HepG2 (cell line): ENCODE measurements at regions not wholly inside any gene's neighbourhood (a gene's known extent, or its start where the extent isn't known, plus 50 kb on each side); places are given as distances from the start of the nearest gene placed in this dataset.

Experiments used
- ATAC-seq: fragments of 200-7000 bp; cut with Tn5 transposase; 3 replicates; pipeline ENCODE4 v1.9.1; 2020; ENCODE audit warnings: mild to moderate bottlenecking, moderate library complexity
- BruUV-seq: library from RNA; stranded (reverse); fragments of 400-500 nt; replicated peaks from 2 replicates; lab custom pipeline; 2021; lab: Mats Ljungman, UMichigan
- CTCF ChIA-PET: fragments of 300-600 bp; formaldehyde crosslinking; extraction: SDS; loops from one replicate; lab custom pipeline; 2021; ENCODE audit warnings: low total read pairs, inconsistent platforms, low intra/inter-chr PET ratio; lab: Yijun Ruan, JAX
- POLR2A ChIA-PET: fragments of 350-600 bp; sonication (Branson Sonifier 250); formaldehyde crosslinking; loops from one replicate; lab custom pipeline; 2020; ENCODE audit warnings: antibody characterized with exemption, inconsistent platforms; lab: Yijun Ruan, JAX
- DNase-seq: peaks from one replicate; pipeline ENCODE4 v3.0.0-alpha.2; 2015; ENCODE audit warnings: low spot score
- FAIRE-seq: peaks from 3 replicates; lab custom pipeline; 2011; peaks lifted over from hg19 to GRCh38; lab: Jason Lieb, UNC
- H2AFZ ChIP-seq: one replicate; pipeline ENCODE4 v1.6.1; 2011; ENCODE audit warnings: low read length, inconsistent platforms
- H3K27ac ChIP-seq: fragments of 300-600 bp; 3 replicates; pipeline ENCODE4 v1.8.0; 2011; ENCODE audit warnings: mixed run types, mild to moderate bottlenecking, mixed read lengths, low read length, inconsistent platforms; ENCODE audit not compliant: insufficient read depth; ENCODE audit errors: extremely low read length
- H3K27me3 ChIP-seq, 2 experiments: fragments of 200-600 bp in 1 of 2; 2 replicates in 1 of 2; 3 replicates in 1 of 2; pipeline versions ENCODE4 v1.6.0 to v1.8.0; 2011; ENCODE audit warnings: low read length in 2 of 2, mild to moderate bottlenecking in 2 of 2, moderate library complexity in 2 of 2, inconsistent platforms in 1 of 2; ENCODE audit not compliant: insufficient read depth in 2 of 2, control insufficient read depth in 1 of 2
- H3K36me3 ChIP-seq, 2 experiments: fragments of 200-600 bp in 1 of 2; replicated peaks in 1 of 2; 2 replicates in 1 of 2; 3 replicates in 1 of 2; pipeline versions ENCODE4 v1.5.1 to v1.8.0; 2011; ENCODE audit warnings: low read length in 2 of 2, inconsistent platforms in 1 of 2; ENCODE audit not compliant: insufficient read depth in 2 of 2, control insufficient read depth in 1 of 2
- H3K4me1 ChIP-seq: 2 replicates; pipeline ENCODE4 v1.5.1; 2012; ENCODE audit warnings: low read length, inconsistent platforms; ENCODE audit not compliant: insufficient read depth
- H3K4me2 ChIP-seq: 2 replicates; pipeline ENCODE4 v1.6.0; 2011; ENCODE audit warnings: low read depth, low read length, inconsistent platforms
- H3K4me3 ChIP-seq, 3 experiments: fragments of 200-600 bp in 1 of 3; sonication (generic), shearing (Covaris generic) in 1 of 3; replicated peaks in 1 of 3; 2 replicates each; pipeline ENCODE4 v1.5.1; 2011 to 2016; ENCODE audit warnings: low read length in 3 of 3, inconsistent platforms in 2 of 3, low read depth in 2 of 3, mild to moderate bottlenecking in 2 of 3, control low read depth in 1 of 3, mixed read lengths in 1 of 3; ENCODE audit not compliant: insufficient read depth in 1 of 3
- H3K79me2 ChIP-seq: one replicate; pipeline ENCODE4 v1.6.1; 2011; ENCODE audit warnings: low read length, inconsistent platforms; ENCODE audit not compliant: insufficient read depth
- H3K9ac ChIP-seq: 2 replicates; pipeline ENCODE4 v1.6.0; 2011; ENCODE audit warnings: mild to moderate bottlenecking, low read depth, low read length, inconsistent platforms; ENCODE audit not compliant: insufficient read depth
- H3K9me3 ChIP-seq: 2 replicates; pipeline ENCODE4 v1.5.1; 2012; ENCODE audit warnings: mild to moderate bottlenecking, low read length
- H4K20me1 ChIP-seq: 2 replicates; pipeline ENCODE4 v1.6.0; 2011; ENCODE audit warnings: inconsistent platforms, mild to moderate bottlenecking, low read length, moderate library complexity; ENCODE audit not compliant: insufficient read depth
- ATAD3A ChIP-seq: sonication (generic); formaldehyde crosslinking; IDR thresholded peaks from 2 replicates; pipeline ENCODE4 v1.4.0; 2020; ENCODE audit warnings: missing genetic modification reagents
- KAT7 ChIP-seq: IDR thresholded peaks from 2 replicates; pipeline ENCODE4 v1.6.1; 2018; ENCODE audit warnings: borderline replicate concordance, missing compliant biosample characterization
- MAFF ChIP-seq: IDR thresholded peaks from 2 replicates; pipeline ENCODE4 v1.6.1; 2011; ENCODE audit warnings: low read depth, low read length, improper control_type of control experiment
- NR2F6 ChIP-seq, 2 experiments: IDR thresholded peaks; 2 replicates each; pipeline ENCODE4 v1.6.1; 2016; ENCODE audit warnings: antibody characterized with exemption in 1 of 2, mild to moderate bottlenecking in 1 of 2
- U2AF2 ChIP-seq: fragments of 200-400 bp; formaldehyde crosslinking; IDR thresholded peaks from 2 replicates; pipeline ENCODE4 v1.6.1; 2017; ENCODE audit warnings: low read depth, mild to moderate bottlenecking, low read length
- ZBTB20 ChIP-seq: sonication (generic); formaldehyde crosslinking; IDR thresholded peaks from 2 replicates; pipeline ENCODE4 v1.8.1; 2023; ENCODE audit warnings: missing genetic modification reagents, low read depth, mild to moderate bottlenecking, borderline replicate concordance
- ZFAT ChIP-seq: sonication (generic); formaldehyde crosslinking; conservative IDR thresholded peaks from 2 replicates; pipeline ENCODE4 v1.8.1; 2023; ENCODE audit warnings: missing genetic modification reagents, inconsistent platforms
- WGBS: methylation state at CpG from one replicate; pipeline ENCODE4 v1.1.6; 2017; ENCODE audit warnings: low lambda C conversion rate; 5-methylcytosine and 5-hydroxymethylcytosine counted together
- in situ Hi-C: cut with HindIII; loops from 2 replicates; pipeline ENCODE4 v1.10.0; 2017; ENCODE audit warnings: low pct_unique_long_range_greater_than_20kb; ENCODE audit not compliant: extremely low pct_ligation_motif_present
- intact Hi-C: fragments of 100-400 bp; cut with micrococcal nuclease; formaldehyde crosslinking; loops from one replicate; pipeline ENCODE4 v1.10.0; 2022; ENCODE audit not compliant: unreplicated experiment
- TF ChIP-seq, protein P1 (sequence below): sonication (generic); formaldehyde crosslinking; IDR thresholded peaks from 2 replicates; pipeline ENCODE4 v1.4.0; 2020; ENCODE audit warnings: mild to moderate bottlenecking, missing genetic modification reagents
- TF ChIP-seq, protein P2 (sequence below): sonication (generic); formaldehyde crosslinking; IDR thresholded peaks from 2 replicates; pipeline ENCODE4 v1.4.0; 2020; ENCODE audit warnings: mild to moderate bottlenecking, missing genetic modification reagents

DNA sequence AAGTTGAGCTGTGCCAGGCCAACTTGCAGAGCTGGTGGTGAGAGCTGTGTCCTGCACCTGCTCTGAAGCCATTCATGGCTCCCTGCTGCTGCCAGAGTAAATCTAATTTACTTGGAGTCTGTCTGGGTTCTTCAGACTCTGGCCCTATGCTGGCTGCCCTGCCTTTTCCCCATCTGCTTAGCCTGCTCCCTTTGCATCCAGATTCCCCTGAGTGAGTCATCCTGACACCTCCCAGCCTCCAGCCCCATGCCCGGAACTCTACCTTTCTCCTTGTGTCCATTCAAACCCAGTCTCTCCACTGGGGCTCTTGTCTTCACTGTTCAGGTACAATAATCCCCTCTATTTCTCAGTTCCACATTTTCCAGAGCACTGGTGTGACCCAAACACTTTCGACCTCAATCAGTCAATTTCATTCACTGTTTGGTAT is 434.4 kb upstream of the ZMIZ1 start (continued):
- TF ChIP-seq, protein P1, sequence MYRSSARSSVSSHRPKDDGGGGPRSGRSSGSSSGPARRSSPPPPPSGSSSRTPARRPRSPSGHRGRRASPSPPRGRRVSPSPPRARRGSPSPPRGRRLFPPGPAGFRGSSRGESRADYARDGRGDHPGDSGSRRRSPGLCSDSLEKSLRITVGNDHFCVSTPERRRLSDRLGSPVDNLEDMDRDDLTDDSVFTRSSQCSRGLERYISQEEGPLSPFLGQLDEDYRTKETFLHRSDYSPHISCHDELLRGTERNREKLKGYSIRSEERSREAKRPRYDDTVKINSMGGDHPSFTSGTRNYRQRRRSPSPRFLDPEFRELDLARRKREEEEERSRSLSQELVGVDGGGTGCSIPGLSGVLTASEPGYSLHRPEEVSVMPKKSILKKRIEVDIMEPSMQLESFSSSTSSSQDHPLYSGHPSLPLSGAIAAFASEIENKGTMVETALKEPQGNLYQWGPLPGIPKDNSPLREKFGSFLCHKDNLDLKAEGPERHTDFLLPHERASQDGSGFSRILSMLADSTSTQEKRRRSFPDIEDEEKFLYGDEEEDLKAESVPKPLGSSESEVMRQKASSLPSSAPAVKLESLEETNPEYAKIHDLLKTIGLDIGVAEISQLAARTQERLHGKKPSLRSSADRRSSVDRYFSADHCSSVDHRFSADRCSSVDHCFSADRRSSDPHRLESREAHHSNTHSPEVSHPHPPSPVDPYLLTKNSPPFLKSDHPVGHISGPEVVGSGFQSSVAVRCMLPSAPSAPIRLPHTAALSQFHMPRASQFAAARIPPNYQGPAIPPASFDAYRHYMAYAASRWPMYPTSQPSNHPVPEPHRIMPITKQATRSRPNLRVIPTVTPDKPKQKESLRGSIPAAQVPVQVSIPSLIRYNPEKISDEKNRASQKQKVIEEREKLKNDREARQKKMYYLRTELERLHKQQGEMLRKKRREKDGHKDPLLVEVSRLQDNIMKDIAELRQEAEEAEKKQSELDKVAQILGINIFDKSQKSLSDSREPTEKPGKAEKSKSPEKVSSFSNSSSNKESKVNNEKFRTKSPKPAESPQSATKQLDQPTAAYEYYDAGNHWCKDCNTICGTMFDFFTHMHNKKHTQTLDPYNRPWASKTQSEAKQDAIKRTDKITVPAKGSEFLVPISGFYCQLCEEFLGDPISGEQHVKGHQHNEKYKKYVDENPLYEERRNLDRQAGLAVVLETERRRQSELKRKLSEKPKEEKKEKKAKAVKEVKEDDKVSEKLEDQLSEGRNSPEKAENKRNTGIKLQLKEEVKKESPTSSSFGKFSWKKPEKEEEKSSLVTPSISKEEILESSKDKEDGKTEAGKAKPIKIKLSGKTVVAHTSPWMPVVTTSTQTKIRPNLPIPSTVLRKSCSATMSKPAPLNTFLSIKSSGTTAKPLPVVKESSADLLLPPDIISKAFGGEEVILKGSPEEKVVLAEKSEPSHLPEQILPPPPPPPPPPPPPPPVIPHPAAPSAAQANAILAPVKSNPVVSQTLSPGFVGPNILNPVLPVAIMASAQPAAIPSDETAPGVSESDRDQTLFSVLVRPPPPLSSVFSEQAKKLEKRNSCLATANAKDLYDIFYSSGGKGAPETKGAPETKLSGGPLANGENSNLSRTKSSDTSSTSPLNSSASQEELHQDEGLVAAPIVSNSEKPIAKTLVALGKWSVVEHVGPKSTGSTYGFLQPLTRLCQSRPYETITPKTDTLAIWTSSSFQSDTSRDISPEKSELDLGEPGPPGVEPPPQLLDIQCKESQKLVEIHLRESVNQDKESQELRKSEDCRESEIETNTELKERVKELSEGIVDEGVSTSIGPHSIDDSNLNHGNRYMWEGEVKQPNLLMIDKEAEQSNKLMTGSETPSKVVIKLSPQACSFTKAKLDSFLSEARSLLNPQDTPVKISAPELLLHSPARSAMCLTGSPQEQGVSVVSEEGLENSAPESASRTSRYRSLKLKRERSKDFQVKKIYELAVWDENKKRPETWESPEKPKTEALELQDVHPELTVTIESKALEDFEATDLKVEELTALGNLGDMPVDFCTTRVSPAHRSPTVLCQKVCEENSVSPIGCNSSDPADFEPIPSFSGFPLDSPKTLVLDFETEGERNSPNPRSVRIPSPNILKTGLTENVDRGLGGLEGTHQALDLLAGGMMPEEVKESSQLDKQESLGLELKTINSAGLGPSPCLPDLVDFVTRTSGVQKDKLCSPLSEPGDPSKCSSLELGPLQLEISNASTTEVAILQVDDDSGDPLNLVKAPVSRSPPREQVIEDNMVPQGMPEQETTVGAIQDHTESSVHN: no peak

DNA sequence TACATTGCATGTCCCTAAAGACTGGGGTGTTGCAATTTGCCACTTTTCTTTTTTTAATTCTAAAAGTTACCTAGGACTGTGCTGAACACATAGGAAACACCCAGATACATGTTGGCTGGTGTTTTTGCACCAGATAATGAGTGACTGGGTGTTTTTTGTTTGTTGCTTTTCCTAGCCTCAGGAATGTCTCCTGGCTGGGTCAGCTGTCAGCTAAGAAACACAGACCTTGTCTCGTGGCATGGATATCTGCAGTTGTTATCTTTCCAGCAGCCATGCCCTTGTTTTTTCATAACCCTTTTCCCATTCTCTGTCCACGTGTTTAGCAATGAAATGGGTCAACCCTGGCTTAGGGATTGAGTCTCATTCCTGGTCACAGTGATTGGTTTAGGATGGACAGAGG is 433.9 kb upstream of the ZMIZ1 start:
- CTCF ChIA-PET: no interaction called here
- H3K36me3 ChIP-seq: no peaks in the 10 kb centered on the region
- BruUV-seq: no TSS peak
- no peak for FAIRE-seq
- H3K4me3 ChIP-seq: no peak overlapping the region
- POLR2A ChIA-PET: interaction anchor here (1.3 kb wide), 1 partner anchor 10 kb away, joined by 3 read pairs; no protein-coding TSS in a partner anchor
- in situ Hi-C loops (no loop called here), intact Hi-C loops (no loop called here)
- no peaks in the 10 kb centered on the region for H3K79me2 ChIP-seq
- H4K20me1 ChIP-seq: no peaks in the 10 kb centered on the region
- peaks cover 0 to 2% of the 10 kb centered on the region in 2 experiments; a peak in 1 of 5 replicates for H3K27me3 ChIP-seq
- H3K4me2 ChIP-seq: no peak overlapping the region
- H3K27ac ChIP-seq: no peak overlapping the region
- 35% methylated on average over 2 of the region's 2 CpGs for WGBS
- DNase-seq: no peak
- no peak for ATAC-seq
- no peak overlapping the region for H2AFZ ChIP-seq
- no peaks in the 10 kb centered on the region for H3K9me3 ChIP-seq
- H3K9ac ChIP-seq: no peak overlapping the region
- peaks cover 24% of the 10 kb centered on the region for H3K4me1 ChIP-seq
- TF ChIP-seq U2AF2 (no peak), MAFF (no peak), ZFAT (no peak), KAT7 (CRISPR knock-in tag) (no peak), NR2F6 (IDR thresholded peaks at IDR 0.05) (no peak), NR2F6 (CRISPR knock-in tag; IDR thresholded peaks at IDR 0.05) (no peak), ZBTB20 (CRISPR knock-in tag) (no peak), ATAD3A (CRISPR knock-in tag) (no peak)
- TF ChIP-seq, protein P2, sequence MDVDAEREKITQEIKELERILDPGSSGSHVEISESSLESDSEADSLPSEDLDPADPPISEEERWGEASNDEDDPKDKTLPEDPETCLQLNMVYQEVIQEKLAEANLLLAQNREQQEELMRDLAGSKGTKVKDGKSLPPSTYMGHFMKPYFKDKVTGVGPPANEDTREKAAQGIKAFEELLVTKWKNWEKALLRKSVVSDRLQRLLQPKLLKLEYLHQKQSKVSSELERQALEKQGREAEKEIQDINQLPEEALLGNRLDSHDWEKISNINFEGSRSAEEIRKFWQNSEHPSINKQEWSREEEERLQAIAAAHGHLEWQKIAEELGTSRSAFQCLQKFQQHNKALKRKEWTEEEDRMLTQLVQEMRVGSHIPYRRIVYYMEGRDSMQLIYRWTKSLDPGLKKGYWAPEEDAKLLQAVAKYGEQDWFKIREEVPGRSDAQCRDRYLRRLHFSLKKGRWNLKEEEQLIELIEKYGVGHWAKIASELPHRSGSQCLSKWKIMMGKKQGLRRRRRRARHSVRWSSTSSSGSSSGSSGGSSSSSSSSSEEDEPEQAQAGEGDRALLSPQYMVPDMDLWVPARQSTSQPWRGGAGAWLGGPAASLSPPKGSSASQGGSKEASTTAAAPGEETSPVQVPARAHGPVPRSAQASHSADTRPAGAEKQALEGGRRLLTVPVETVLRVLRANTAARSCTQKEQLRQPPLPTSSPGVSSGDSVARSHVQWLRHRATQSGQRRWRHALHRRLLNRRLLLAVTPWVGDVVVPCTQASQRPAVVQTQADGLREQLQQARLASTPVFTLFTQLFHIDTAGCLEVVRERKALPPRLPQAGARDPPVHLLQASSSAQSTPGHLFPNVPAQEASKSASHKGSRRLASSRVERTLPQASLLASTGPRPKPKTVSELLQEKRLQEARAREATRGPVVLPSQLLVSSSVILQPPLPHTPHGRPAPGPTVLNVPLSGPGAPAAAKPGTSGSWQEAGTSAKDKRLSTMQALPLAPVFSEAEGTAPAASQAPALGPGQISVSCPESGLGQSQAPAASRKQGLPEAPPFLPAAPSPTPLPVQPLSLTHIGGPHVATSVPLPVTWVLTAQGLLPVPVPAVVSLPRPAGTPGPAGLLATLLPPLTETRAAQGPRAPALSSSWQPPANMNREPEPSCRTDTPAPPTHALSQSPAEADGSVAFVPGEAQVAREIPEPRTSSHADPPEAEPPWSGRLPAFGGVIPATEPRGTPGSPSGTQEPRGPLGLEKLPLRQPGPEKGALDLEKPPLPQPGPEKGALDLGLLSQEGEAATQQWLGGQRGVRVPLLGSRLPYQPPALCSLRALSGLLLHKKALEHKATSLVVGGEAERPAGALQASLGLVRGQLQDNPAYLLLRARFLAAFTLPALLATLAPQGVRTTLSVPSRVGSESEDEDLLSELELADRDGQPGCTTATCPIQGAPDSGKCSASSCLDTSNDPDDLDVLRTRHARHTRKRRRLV: no peak
